ENCODE measurements at regions not wholly inside any gene's neighbourhood (a gene's known extent, or its start where the extent isn't known, plus 50 kb on each side); places are given as distances from the start of the nearest gene placed in this dataset.

DNA sequence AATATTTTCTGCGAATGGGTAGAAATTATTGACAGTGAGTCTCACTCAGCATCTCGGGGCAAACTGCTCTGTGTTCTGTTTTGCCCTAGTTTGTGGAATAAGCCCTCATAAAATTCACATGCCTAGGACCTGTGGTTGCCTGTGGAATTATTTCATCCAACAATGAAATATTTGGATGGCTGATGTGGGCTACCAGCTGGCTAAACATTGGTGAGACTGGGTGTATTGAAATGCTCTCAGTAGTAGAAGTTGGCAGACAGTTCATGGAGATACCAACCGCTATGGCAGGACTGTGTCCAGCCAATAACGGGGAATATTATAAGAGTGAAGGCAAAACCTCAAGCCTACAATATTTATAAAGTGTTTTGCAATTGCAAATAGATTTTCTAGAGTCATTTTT is 344.1 kb upstream of the RPS23 start:
- DNase-seq (ENCODE audit: low spot score) (no peak), ATAC-seq (no peak)

DNA sequence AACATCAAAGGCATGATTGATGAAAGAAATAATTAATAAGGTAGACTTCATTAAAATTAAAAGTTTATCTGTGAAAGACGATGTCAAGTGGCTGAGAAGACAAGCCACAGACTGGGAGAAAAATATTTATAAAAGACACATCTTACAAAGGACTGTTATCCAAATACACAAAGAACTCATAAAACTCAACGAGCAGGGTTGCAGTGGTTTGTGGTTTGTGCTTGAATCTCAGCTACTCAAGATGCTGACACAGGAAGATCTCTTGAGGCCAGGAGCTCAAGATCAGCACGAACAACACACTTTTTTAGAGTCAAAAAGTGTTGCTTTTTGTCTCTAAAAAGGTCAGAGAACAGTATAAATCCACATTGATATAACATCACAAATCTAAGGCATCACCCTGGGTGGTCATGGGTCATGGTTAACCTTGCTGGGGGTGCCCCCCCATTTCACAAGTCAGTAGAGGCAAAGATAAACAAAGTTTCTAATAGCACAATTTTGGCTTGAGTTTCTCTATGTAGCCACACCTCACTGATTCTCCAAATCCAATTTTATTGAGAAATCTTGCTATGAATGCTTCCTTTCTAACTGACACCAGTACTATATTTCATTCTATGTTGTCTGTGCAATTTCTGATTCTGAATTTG is 342.9 kb upstream of the RPS23 start:
- ATAC-seq = no peak
- DNase-seq (ENCODE audit: low spot score) = no peak

DNA sequence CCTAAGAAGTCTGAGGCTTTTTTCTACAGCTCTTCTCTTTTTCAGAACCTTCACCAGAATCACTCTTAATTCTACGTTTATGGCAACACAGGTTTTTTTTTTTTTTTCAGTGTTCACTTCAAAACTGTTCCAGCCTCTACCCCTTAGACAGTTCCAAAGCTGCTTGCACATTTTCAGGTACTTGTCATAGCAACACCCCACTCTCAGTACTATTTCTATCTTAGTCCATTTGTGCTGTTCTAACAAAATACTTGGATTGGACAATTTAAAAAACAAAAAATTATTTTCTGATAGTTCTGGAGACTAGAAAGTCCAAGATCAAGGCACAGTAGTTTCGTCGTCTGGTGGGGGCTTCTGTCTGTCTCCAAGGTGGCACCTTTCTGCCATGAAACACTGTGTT is 340.9 kb upstream of the RPS23 start:
- no peak for ATAC-seq
- no peak for DNase-seq (ENCODE audit: low spot score)

DNA sequence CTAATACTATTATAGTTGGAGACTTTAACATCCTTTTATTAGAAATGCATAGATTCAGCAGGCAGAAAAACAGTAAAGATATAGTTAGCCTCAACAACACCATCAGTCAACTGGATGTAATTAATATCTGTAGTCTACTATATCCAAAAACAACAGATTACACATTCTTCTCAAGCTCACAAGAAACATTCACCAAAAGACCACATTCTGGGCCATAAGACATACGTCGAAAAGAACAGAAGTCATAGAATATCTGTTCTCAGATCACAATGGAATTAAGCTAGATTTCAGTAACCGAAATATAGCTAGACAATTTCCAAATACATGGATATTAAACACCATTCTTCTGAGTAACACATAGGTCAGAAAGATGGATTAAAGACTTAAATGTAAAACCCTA is 336.6 kb upstream of the RPS23 start:
- DNase-seq (ENCODE audit: low spot score) (no peak), ATAC-seq (no peak)

DNA sequence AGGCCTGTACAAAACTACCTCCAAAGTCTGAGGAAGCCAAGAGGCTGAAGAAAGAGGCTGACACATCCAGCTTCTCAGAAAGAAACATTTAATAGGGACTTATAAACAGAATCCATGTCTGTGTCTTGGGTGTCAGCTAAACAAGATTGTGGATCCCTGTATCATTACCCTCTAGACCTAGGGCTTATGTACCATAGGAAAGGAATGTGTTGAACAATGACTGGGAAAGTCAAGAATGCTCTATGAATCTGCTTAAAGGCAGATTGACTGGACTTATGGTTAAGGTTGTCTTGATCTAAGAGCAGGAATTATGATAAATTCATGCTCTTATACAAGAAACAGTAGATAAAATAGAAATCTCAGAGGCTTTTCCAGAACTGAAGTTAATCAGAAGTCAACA is 335.7 kb upstream of the RPS23 start:
- ATAC-seq (no peak), DNase-seq (ENCODE audit: low spot score) (no peak)

DNA sequence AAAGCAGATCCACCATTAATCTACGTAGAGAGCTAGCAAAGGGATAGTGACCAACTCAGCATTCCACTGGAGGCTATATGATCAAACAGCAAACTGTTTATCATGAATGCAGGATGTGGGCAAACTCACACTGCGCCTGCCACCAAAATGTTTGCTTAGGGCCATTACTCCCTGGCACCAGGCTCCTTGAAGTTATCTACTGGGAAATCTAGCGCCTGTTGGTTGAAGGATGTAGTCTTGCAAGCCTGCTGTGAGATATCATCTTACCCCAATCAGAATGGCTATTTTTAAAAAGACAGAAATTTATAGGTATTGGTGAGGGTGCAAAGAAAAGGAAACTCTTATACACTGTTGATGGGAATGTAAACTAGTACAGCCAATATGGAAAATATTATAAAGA is 332.5 kb upstream of the RPS23 start:
- no peak for DNase-seq (ENCODE audit: low spot score)
- no peak for ATAC-seq

DNA sequence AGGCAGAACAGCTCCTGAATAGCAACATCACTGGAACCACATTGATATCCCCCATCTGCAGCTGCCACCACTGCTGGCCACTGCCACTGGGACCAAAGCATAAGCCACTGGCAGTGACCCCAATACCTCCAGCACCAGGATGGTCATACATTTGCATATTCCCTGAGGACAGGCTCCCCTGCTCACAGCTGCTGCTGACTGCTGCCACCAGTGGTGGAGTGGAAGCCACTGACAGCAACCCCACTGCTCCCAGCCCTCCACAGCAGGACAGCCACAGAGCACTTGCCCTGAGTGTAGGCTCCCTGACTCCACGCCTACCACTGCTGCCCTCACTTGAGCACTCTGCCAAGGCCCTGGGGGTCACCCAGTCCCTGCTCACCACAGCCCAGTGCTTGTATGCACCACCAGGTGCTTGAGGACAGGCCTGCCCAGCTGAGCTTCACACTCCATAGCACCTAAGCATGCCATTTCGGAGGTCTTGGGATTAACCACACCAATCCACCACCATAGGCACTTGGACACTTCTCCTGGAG is 327.4 kb upstream of the RPS23 start:
- ATAC-seq (peak; percentile 29), DNase-seq (ENCODE audit: low spot score) (no peak)

DNA sequence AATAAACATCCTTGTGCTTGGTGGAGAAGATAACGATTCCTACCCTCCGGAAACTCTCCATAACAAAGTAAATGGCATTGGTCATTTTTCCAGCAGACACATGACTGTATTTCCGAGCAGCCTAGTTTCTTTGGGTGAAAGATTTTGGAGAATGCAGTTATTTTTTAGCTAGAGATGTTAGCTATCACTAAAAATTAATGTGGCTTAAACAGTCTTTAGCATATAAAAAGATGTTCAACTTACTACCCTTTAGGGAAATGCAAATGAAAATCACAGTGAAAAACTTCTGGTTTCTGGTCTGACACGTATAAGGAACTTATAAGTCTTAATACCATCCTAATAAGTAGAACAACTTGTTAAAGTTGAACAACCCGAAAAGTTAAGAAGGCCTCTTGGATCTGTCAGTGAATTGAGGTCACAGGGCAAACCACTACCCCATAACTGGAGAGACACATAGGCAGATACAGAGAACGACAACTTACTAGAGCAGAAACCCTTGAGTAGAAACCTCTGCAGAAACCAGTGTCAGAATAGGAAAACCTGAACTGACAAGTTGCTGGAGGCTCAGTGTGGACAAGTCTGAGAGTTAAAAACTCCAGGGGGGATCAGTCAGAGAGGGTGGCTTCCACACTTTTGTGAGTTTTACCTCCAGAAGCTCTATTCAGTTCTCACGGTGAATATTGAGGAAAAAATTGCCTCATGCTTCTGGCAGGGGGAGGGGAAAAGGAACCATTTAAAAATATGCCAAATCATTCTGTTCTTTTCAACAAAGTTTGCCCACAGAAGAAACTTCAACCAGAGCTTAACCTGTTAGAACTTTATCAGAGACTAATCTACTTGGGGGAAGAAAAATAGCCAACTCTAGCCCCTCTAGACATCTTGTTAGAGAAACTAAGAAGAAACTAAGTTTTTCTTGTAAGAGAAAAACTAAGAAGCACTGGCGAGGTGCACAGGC is 325.2 kb upstream of the RPS23 start:
- DNase-seq (ENCODE audit: low spot score) (no peak), ATAC-seq (no peak)

DNA sequence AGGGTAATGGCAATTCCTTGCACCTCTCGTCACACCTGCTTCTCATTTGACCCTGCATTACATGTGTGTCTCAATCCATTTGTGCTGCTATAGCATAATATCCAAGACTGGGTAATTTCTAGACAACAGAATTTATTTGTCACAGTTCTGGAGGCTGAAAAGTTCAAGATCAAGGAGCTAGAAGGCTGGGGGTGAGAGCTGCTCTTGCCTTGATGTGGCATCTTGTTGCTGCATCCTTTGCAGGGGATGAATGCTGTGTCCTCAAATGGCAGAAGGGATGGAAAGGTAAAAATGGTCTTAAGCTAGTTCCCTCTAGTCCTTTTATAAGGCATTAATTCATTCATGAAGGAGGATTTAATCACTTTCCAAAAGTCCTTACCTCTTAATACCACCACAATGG is 323.7 kb upstream of the RPS23 start:
- DNase-seq (ENCODE audit: low spot score) = no peak

DNA sequence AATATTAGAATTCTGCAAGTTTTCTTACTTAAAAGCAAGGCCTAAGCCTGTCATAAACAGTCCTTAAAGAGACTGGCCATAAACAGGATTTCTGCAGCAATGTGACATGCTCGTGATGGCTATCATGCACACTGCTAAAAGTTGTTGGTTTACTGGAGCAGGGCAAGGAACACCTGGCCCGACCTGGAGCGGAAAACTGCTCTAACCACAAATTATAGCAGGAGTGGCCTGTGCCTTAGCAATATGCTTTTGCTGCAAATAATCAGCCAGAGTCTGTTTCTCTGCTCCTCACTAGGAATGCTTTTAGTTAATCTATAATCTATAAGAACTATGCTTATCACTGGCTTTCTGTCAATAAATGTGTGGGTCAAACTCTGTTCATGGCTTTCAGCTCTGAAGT is 322.9 kb upstream of the RPS23 start:
- no peak for DNase-seq (ENCODE audit: low spot score)
- ATAC-seq = no peak

More for the DNA sequence above, 323.7 kb upstream of the RPS23 start:
- ATAC-seq = no peak

DNA sequence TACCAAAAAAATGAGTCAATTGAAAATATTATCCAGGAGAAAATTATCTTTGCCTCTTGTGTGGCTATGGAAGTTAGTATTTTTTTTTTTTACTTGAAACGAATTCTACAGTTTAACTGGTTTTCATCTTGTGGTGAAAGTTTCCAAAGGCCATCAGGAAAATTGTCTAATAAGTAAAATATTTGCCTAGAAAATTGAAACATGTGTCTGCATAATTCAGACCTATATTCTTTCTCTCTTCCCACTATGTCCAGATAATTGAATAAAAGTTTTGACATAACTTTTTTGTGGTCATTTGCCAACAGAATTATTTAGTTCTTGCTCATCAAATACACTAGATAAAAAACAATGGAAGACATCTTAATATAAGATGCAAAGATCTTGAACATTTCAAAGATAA is 321.5 kb upstream of the RPS23 start:
- ATAC-seq (no peak), DNase-seq (ENCODE audit: low spot score) (no peak)

DNA sequence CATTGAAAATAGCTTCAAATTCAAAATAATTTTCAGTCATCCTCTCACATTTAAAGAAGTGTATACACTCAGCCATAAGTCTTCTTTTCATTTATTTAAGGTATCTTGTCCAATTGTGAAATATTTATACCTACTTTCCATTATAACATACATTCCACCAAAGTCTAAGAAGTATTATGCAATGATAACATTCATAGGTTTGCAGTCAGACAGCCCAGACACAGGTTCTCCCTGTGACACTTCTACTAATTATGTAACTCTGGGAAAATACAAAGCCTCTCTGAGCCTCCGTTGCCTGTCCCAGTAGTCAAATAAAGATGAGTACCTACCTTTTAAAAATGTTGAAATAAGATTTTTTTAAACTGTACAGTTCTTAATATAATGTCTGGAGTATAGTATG is 320.9 kb upstream of the RPS23 start:
- ATAC-seq (peak; percentile 62), DNase-seq (ENCODE audit: low spot score) (no peak)

DNA sequence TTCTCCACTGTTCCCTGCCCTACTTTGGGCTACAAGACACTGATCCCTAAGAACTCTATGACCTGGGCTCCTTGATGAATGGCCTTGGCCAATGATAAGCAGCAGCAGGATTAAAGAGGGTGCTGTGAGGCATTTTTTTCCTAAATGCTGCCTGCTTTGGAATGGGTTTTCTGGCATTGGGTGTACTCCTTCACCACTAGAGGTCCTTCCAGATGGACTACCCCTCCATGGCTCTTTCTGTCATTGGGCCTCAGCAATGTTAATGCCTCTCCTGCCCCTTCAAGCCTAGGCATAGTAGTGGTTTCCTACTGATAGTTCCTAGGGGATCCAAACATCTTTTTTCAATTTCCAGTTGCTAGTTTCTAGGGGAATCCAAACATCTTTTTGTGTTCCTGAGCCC is 319.3 kb upstream of the RPS23 start:
- ATAC-seq = no peak
- no peak for DNase-seq (ENCODE audit: low spot score)

DNA sequence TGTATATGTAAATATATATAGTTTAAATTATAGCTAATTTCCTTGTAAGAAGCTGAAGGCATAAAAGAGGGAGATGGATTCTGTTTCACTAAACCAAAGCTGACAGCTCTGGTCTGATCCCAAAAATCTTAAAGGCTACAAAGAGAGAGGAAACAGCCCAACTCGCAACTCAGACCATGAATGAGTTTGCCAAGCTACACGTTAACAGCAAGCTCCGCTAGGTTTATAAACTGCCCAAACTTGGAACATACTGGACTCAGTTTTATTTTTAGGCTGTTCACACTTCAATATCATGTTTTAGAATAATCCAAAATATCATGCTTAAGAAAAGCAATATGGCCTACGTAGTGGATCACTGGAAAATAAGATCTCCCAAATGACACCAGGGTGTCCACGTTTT is 318.3 kb upstream of the RPS23 start:
- ATAC-seq = no peak
- DNase-seq (ENCODE audit: low spot score) = no peak

DNA sequence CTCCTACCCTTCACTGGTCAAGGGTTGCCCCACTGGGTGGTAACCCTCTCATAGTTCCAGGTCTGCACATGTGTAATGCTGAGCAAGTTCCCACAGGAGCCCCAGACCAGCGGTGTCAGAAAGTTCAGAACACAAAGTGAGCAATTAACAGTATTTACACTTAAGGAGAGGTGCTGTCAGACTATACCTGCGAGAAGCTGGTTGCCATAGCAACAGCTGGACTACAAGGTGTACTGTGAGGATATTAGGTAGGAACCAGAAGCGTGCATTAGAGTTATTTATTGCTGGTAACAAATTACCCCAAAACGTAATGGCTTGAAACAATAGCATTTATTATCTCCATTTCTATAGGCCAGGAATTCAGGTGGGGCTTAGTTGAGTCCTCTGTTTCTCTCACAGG is 317.0 kb upstream of the RPS23 start:
- DNase-seq (ENCODE audit: low spot score) = no peak
- no peak for ATAC-seq

DNA sequence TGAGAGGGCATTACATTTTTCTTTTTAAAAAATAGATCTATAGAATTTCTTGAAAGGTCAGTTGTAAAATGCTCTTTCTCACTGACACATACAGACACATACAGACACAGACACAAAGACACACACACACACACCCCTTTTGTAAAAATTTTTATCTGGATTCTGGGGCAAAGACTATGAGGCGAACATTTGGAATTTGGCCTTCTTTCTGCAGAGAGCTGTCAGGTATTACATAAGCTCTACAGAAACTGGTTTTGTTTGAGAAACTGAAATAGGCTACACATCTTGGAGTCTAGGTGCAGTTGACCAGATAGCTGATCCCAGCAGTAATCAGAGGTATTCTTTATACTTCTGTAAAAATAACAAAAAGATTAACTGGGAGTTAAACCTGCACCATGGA is 315.9 kb upstream of the RPS23 start:
- ATAC-seq (peak; percentile 94), DNase-seq (ENCODE audit: low spot score) (no peak)

DNA sequence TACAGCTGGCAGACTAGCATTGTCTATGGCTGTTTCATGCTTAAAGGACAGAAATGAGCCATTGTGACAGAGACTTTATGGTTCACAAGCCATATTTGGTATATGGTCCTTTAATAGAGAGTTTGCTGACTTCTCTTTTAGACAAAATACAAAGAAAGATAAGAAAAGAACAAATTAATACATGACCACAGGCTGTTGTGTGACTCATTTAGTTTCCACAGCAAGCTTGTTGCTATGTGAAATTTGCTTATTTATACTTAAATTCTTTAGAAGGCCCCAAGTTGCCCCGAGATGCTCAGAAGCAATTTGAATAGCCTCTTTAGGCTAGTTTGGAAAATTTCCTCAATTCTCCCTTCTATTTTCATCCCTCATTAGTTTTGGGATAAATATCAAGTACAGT is 315.3 kb upstream of the RPS23 start:
- ATAC-seq = no peak

DNA sequence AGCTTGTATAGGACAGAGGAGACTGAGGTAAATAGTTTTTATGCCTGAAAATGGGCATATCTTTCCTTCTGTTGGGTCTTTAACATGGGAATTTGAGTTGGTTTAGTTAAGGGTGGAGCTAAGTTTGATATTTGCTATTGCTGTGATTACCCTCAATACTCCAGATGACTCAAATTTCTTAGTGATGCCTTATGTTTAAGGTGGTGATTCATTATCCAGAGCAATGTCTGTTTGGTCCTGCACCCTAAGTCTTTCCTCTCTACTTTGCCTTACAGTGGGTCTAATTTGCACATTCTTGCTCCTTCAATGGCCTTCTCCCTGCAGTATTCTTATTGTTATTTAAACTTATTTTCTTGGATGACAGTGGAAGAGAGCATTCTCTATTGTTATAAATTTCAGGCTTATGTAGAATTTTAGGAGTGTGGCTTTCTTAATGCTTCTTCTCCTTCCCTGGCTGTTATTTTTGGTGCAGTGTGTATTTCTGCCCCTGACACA is 312.9 kb upstream of the RPS23 start:
- no peak for ATAC-seq
- DNase-seq (ENCODE audit: low spot score) = no peak

More for the DNA sequence above, 315.3 kb upstream of the RPS23 start:
- no peak for DNase-seq (ENCODE audit: low spot score)

DNA sequence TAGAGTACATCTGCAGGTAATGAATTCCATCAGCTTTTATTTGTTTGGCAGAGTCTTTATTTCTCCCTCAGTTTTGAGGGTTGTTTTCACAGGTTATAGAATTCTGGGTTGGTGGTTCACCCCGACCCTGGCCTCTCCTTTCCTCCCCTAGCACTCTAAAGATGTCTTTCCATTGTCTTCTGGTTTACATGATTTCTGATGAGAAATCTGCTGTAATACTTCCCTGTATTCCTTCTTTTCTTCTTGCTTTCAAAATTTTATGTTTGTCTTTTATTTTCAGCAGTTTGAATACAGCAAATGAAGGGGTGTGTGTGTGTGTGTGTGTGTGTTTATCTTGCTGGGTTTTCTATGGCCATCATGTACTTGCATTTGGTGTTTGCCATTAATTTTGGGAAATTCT is 312.0 kb upstream of the RPS23 start:
- DNase-seq (ENCODE audit: low spot score) (no peak), ATAC-seq (no peak)

DNA sequence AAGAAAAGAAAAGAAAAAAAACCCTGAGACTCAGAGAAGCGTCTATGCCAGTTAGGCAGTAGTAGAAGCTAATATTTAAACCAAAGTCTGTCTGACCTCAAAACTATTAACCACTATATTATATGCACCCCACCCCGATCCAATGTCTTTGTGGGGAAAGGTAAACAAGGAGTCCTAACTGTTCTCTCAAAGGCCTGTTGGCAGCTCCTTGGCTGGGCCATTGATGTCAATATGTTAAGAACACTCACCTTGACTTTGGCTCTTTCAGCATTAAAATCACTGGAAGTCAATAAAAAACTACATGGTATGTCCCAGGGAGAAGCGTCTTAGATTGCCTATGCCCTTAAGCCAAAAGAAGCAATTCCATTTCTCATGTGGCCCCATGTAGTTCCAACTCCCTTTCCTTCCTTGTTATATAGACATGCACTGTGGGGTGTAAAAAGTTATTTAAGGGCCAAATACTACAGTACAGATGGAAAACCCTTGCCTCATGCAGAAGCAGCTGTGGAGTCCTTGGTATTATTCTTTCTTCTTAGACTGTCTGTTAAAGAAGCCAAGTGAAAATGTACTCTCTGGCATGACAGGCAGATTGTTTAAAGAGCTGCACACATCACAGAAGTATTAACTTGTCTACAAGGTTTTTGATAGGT is 308.6 kb upstream of the RPS23 start:
- peak; percentile 56 for DNase-seq (ENCODE audit: low spot score)
- ATAC-seq = peak; percentile 50

DNA sequence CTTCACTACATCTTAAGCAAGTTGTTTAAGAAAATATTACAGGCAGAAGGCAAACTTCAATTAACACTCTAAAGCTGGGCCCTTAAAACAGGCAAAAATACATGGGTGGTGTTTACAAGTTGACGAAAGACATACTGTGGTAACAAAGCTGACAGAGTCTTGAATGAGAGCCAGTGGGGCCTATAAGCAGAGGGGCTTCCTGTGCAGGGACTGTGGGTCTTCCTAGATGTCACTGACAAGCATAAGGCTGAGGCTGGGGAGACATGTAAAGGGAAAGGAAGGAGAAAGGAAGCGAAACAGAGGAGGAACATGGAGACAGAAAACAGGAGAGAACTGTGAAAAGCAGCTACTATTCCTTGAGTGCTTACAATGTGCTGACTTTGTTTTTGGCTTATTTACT is 308.0 kb upstream of the RPS23 start:
- DNase-seq (ENCODE audit: low spot score) = no peak
- peak; percentile 5 for ATAC-seq

DNA sequence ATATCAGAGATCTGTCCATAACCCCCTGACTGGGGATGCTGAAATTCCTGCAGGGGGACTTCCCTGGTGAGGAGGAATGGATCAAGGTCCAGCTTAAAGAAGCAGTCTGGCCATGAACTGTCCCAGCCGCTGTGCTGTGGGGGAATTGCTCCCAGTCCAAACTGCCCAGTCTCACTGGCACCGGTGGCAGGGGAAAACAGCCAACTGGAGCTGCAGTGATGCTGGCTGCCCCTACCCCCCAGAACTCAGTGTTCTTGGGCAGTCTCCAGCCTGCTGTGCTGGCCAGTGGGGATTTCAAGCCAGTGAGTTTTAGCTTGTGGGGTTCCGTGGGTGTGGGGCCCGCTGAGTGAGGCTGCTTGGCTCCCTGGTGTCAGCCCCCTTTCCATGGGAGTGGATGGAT is 306.5 kb upstream of the RPS23 start:
- ATAC-seq = peak; percentile 92
- DNase-seq (ENCODE audit: low spot score) = peak; percentile 95

All from left lobe of liver (tissue), 2 donors.